ENCODE measurements at regions not wholly inside any gene's neighbourhood (a gene's known extent, or its start where the extent isn't known, plus 50 kb on each side); places are given as distances from the start of the nearest gene placed in this dataset.

- intact Hi-C loops (cut with DNase I; ENCODE audit: low total_unique reads) = no loop called here
- TF ChIP-seq CTCF (IDR thresholded peaks at IDR 0.05) (no peak), POLR2A (IDR thresholded peaks at IDR 0.05) (no peak)
Measured at GRCh38 chr12:74418573-74418972, 119.1 kb upstream of the ATXN7L3B start.

GRCh38 chr12:74424778-74425177 is 112.9 kb upstream of the ATXN7L3B start:
- TF ChIP-seq CTCF (IDR thresholded peaks at IDR 0.05) (no peak), POLR2A (IDR thresholded peaks at IDR 0.05) (no peak)
- 40 to 61% methylated on average over 1 of the region's 1 CpG for WGBS, 2 donors
- H3K4me3 ChIP-seq (ENCODE audit: low read depth, poor library complexity, severe bottlenecking) = no peak overlapping the region
- no peak for DNase-seq (ENCODE audit: low spot score in 2 of 2)
- intact Hi-C loops (cut with DNase I; ENCODE audit: low total_unique reads) = no loop called here

More at GRCh38 chr12:74418573-74418972, 119.1 kb upstream of the ATXN7L3B start:
- no peak for DNase-seq (ENCODE audit: low spot score in 2 of 2)
- H3K4me3 ChIP-seq (ENCODE audit: low read depth, poor library complexity, severe bottlenecking) = no peak overlapping the region
- WGBS, 2 donors = 72 to 84% methylated on average over 1 of the region's 1 CpG

- intact Hi-C loops (cut with DNase I; ENCODE audit: low total_unique reads) = no loop called here
- TF ChIP-seq CTCF (IDR thresholded peaks at IDR 0.05) (no peak), POLR2A (IDR thresholded peaks at IDR 0.05) (no peak)
- DNase-seq (ENCODE audit: low spot score in 2 of 2) = no peak
Measured at GRCh38 chr12:74426091-74426490, 111.5 kb upstream of the ATXN7L3B start.

GRCh38 chr12:74429535-74429934 is 108.1 kb upstream of the ATXN7L3B start:
- TF ChIP-seq POLR2A (IDR thresholded peaks at IDR 0.05) = no peak
- TF ChIP-seq CTCF (IDR thresholded peaks at IDR 0.05) = no peak
- intact Hi-C loops (cut with DNase I; ENCODE audit: low total_unique reads) = no loop called here
- no peak for DNase-seq (ENCODE audit: low spot score in 2 of 2)
- H3K4me3 ChIP-seq (ENCODE audit: low read depth, poor library complexity, severe bottlenecking) = no peak overlapping the region

More at GRCh38 chr12:74426091-74426490, 111.5 kb upstream of the ATXN7L3B start:
- no peak overlapping the region for H3K4me3 ChIP-seq (ENCODE audit: low read depth, poor library complexity, severe bottlenecking)

- no peak overlapping the region for H3K4me3 ChIP-seq (ENCODE audit: low read depth, poor library complexity, severe bottlenecking)
- 71 to 86% methylated on average over 1 of the region's 1 CpG for WGBS, 2 donors
- TF ChIP-seq POLR2A (IDR thresholded peaks at IDR 0.05) (no peak), CTCF (IDR thresholded peaks at IDR 0.05) (no peak)
- intact Hi-C loops (cut with DNase I; ENCODE audit: low total_unique reads) = no loop called here
- no peak for DNase-seq (ENCODE audit: low spot score in 2 of 2)
Measured at GRCh38 chr12:74431801-74432200, 105.8 kb upstream of the ATXN7L3B start.

- intact Hi-C loops (cut with DNase I; ENCODE audit: low total_unique reads) = no loop called here
- TF ChIP-seq POLR2A (IDR thresholded peaks at IDR 0.05) (no peak), CTCF (IDR thresholded peaks at IDR 0.05) (no peak)
- H3K4me3 ChIP-seq (ENCODE audit: low read depth, poor library complexity, severe bottlenecking) = no peak overlapping the region
- DNase-seq (ENCODE audit: low spot score in 2 of 2) = no peak
Measured at GRCh38 chr12:74440469-74440868, 97.2 kb upstream of the ATXN7L3B start.
